ENCODE measurements at regions not wholly inside any gene's neighbourhood (a gene's known extent, or its start where the extent isn't known, plus 50 kb on each side); places are given as distances from the start of the nearest gene placed in this dataset.

DNA sequence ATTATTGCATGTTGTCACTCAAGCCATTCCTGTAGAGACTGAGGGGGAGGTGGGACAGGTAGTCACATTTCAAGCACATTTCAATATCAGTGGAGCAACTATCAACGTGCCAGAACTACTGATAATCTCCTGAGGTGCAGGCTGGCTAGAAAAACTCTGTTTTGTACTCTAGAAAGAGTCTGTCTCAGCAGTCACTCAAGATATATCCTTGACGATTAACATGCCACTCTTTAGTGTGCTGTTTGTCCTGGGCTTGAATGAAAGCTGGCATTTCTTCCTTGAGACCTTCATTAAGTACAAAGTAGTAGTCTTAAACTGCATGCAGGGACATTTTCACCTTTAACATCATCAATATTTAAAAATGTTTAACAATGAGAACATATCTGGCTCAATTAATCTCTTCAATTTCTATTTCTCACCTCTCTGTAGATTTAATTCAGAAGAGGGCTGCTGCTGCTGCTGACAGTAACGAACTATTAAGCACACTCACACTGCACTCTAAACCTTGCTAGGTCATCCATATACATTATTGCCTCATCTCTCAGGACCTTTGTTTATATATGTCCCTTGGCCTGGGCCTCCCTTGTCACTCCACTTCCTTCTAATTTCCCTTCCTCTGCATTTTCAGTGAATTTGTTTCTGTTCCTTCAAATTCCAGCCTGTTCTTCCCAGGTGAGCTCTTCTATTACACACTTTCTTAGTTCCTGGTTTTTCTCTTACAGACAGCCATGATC lies 412.0 kb downstream of the HAPSTR1 start:
- TF ChIP-seq CTCF (conservative IDR thresholded peaks at IDR 0.05) (no peak), ZFX (IDR thresholded peaks at IDR 0.05) (no peak)

Data from C4-2B (cell line).